T-helper 2 cell (primary cell): ENCODE measurements at regions not wholly inside any gene's neighbourhood (a gene's known extent, or its start where the extent isn't known, plus 50 kb on each side); places are given as distances from the start of the nearest gene placed in this dataset.

Experiments used
- DNase-seq, 5 experiments: peaks; one replicate each; pipeline versions ENCODE4 v3.0.0 to v3.0.0-alpha.2; 2012 to 2022

- no peak for DNase-seq
Observed at GRCh38 chr2:2575181-2575577, 244.1 kb upstream of the MYT1L start.

GRCh38 chr2:2574401-2575180 is 243.5 kb upstream of the MYT1L start:
- no peak for DNase-seq

- DNase-seq, result peak in 1 of 5 experiments; percentile 24
Observed at GRCh38 chr2:2573658-2574293, 242.7 kb upstream of the MYT1L start.

- DNase-seq, result no peak
Observed at GRCh38 chr2:2573205-2573604, 242.1 kb upstream of the MYT1L start.

GRCh38 chr2:2572393-2573204 is 241.5 kb upstream of the MYT1L start:
- DNase-seq, result no peak

- DNase-seq, result no peak
Observed at GRCh38 chr2:2571301-2572150, 240.5 kb upstream of the MYT1L start.

- no peak for DNase-seq
Observed at GRCh38 chr2:2570871-2571270, 239.8 kb upstream of the MYT1L start.

GRCh38 chr2:2570360-2570759 is 239.3 kb upstream of the MYT1L start:
- DNase-seq, result no peak

GRCh38 chr2:2569836-2570235 is 238.8 kb upstream of the MYT1L start:
- no peak for DNase-seq

GRCh38 chr2:2569306-2569705 is 238.2 kb upstream of the MYT1L start:
- DNase-seq, result no peak

GRCh38 chr2:2568411-2568810 is 237.3 kb upstream of the MYT1L start:
- no peak for DNase-seq

- no peak for DNase-seq
Observed at GRCh38 chr2:2567776-2568175, 236.7 kb upstream of the MYT1L start.

- no peak for DNase-seq
Observed at GRCh38 chr2:2566396-2567323, 235.6 kb upstream of the MYT1L start.

GRCh38 chr2:2565671-2566070 is 234.6 kb upstream of the MYT1L start:
- no peak for DNase-seq

GRCh38 chr2:2564300-2565078 is 233.4 kb upstream of the MYT1L start:
- no peak for DNase-seq

GRCh38 chr2:2563309-2563860 is 232.3 kb upstream of the MYT1L start:
- DNase-seq, result no peak

GRCh38 chr2:2562867-2563266 is 231.8 kb upstream of the MYT1L start:
- DNase-seq, result no peak

GRCh38 chr2:2561346-2562095 is 230.4 kb upstream of the MYT1L start:
- no peak for DNase-seq

- no peak for DNase-seq
Observed at GRCh38 chr2:2560374-2561015, 229.4 kb upstream of the MYT1L start.
